Naive thymus-derived CD8-positive, alpha-beta T cell (primary cell): ENCODE measurements at regions not wholly inside any gene's neighbourhood (a gene's known extent, or its start where the extent isn't known, plus 50 kb on each side); places are given as distances from the start of the nearest gene placed in this dataset.

Experiments used
- ATAC-seq, 2 donors: fragments of 150-1000 bp; cut with Tn5 transposase in 1 of 2; sonication (Bioruptor Pico), chemical (Tn5 transposase) in 1 of 2; 1 replicate in 1 of 2; 2 replicates in 1 of 2; pipeline ENCODE4 v1.10.0; 2021; ENCODE audit warnings: mild to moderate bottlenecking in 2 of 2, moderate library complexity in 2 of 2
- POLR2A ChIA-PET: fragments of 350-600 bp; sonication (Branson Sonifier 250); formaldehyde crosslinking; loops from one replicate; lab custom pipeline; 2021; ENCODE audit warnings: antibody characterized with exemption; lab: Charles Lee
- DNase-seq, 10 donors: peaks; one replicate each; pipeline versions ENCODE4 v3.0.0 to v3.0.0-alpha.2; 2020 to 2022
- H3K27ac Mint-ChIP-seq, 10 donors: one replicate each; pipeline ENCODE4 v1.8.0; 2020 to 2022; ENCODE audit warnings: mild to moderate bottlenecking in 10 of 10, mixed read lengths in 10 of 10, moderate library complexity in 4 of 10, inconsistent platforms in 1 of 10
- H3K27me3 Mint-ChIP-seq, 5 donors: one replicate each; pipeline ENCODE4 v1.8.0; 2021 to 2022; ENCODE audit warnings: mixed read lengths in 5 of 5
- H3K36me3 Mint-ChIP-seq, 3 donors: one replicate each; pipeline ENCODE4 v1.8.0; 2020 to 2022; ENCODE audit warnings: mixed read lengths in 3 of 3, mild to moderate bottlenecking in 2 of 3, inconsistent platforms in 1 of 3
- H3K4me1 Mint-ChIP-seq, 4 donors: one replicate each; pipeline ENCODE4 v1.8.0; 2021 to 2022; ENCODE audit warnings: mixed read lengths in 4 of 4
- H3K4me3 Mint-ChIP-seq, 10 donors: one replicate each; pipeline ENCODE4 v1.8.0; 2020 to 2022; ENCODE audit warnings: mild to moderate bottlenecking in 10 of 10, mixed read lengths in 10 of 10, moderate library complexity in 6 of 10, inconsistent platforms in 1 of 10
- H3K9me3 Mint-ChIP-seq, 9 donors: one replicate each; pipeline ENCODE4 v1.8.0; 2020 to 2022; ENCODE audit warnings: mixed read lengths in 9 of 9, mild to moderate bottlenecking in 3 of 9, inconsistent platforms in 1 of 9, moderate library complexity in 1 of 9

DNA sequence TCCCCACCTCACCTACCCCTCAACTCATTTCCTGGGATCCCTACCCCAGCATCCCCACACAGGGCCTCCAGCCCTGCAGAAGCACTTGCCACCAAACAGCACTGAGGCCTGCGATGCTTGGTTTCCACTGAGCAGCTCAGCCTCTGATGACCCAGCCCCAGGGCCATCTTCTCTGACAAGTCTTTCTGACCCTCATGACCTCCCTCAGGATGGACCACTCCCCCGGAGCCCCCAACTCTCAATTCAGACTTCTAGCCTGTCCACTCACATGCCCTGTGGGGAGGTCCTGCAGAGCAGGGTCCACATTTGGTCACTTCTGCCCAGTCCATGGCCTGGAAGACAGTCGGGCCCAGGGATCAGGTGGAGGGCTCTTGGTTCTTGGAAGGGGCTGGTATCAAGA lies 63.4 kb upstream of the SPATA12 start:
- POLR2A ChIA-PET = no interaction called here
- H3K27ac Mint-ChIP-seq = peak overlapping the region in 2 of 10 donors; percentile 48 to 84
- ATAC-seq (no peak), DNase-seq (no peak)
- H3K4me1 Mint-ChIP-seq = peaks cover 0 to 7% (median 3%) of the 10 kb centered on the region in 4 donors
- peaks cover 0 to 2% (median 0%) of the 10 kb centered on the region in 5 donors for H3K27me3 Mint-ChIP-seq
- no peak overlapping the region for H3K4me3 Mint-ChIP-seq
- H3K36me3 Mint-ChIP-seq = no peaks in the 10 kb centered on the region
- peaks cover 0 to 2% (median 0%) of the 10 kb centered on the region in 9 donors for H3K9me3 Mint-ChIP-seq

DNA sequence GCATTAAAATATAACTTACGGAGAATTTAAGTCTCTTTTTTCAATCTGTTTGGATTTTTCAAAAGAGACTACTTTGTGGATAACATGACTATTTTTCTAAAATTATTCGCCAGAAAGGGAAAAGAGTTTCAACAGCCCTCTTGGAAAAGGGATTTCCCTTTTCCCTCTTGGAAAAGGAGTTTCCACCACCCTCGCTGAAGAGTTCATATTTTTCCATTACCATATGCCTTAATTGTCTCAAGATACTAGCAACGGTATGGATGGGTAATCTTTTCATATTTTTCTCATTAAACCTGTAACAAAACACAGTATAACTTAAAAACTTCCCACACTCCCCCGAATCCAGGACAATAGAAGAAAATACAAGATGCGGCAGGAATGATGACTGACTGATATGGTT lies 66.1 kb upstream of the SPATA12 start:
- peak overlapping the region in 1 of 10 donors; percentile 99 for H3K27ac Mint-ChIP-seq
- DNase-seq (no peak), ATAC-seq (no peak)
- peaks cover 0 to 2% (median 0%) of the 10 kb centered on the region in 9 donors for H3K9me3 Mint-ChIP-seq
- H3K4me3 Mint-ChIP-seq = no peak overlapping the region
- H3K36me3 Mint-ChIP-seq = no peaks in the 10 kb centered on the region
- POLR2A ChIA-PET = no interaction called here
- peaks cover 0 to 7% (median 3%) of the 10 kb centered on the region in 4 donors for H3K4me1 Mint-ChIP-seq
- peaks cover 0 to 9% (median 6%) of the 10 kb centered on the region in 5 donors for H3K27me3 Mint-ChIP-seq

DNA sequence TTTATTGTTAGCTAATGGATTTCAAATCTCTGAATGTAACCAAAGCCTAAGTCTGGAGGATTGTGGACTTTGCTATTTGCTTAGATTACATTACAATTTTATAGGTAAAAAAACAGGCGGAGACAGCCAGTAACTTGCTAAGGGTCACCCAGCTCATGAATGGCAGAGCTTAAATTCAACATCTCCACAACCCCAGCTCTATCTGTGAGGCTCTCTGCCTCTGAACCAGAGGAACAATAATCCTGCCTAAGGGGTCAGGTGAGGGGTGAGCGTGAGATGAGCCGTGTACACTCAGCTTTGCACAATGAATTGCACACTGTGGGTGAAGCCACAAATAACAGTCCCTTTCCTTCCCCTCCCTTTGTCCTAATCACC lies 69.8 kb upstream of the SPATA12 start:
- DNase-seq (no peak), ATAC-seq (no peak)
- no peak overlapping the region for H3K4me3 Mint-ChIP-seq
- peaks cover 0 to 2% (median 0%) of the 10 kb centered on the region in 9 donors for H3K9me3 Mint-ChIP-seq
- H3K4me1 Mint-ChIP-seq = peaks cover 12 to 15% (median 14%) of the 10 kb centered on the region in 4 donors
- no peaks in the 10 kb centered on the region for H3K36me3 Mint-ChIP-seq
- H3K27me3 Mint-ChIP-seq = peaks cover 0 to 9% (median 8%) of the 10 kb centered on the region in 5 donors
- H3K27ac Mint-ChIP-seq = no peak overlapping the region
- POLR2A ChIA-PET = interaction anchor here (1.0 to 4.9 kb wide), 2 partner anchors 287 to 308 kb away, joined by 3 to 37 read pairs; no protein-coding TSS in a partner anchor

DNA sequence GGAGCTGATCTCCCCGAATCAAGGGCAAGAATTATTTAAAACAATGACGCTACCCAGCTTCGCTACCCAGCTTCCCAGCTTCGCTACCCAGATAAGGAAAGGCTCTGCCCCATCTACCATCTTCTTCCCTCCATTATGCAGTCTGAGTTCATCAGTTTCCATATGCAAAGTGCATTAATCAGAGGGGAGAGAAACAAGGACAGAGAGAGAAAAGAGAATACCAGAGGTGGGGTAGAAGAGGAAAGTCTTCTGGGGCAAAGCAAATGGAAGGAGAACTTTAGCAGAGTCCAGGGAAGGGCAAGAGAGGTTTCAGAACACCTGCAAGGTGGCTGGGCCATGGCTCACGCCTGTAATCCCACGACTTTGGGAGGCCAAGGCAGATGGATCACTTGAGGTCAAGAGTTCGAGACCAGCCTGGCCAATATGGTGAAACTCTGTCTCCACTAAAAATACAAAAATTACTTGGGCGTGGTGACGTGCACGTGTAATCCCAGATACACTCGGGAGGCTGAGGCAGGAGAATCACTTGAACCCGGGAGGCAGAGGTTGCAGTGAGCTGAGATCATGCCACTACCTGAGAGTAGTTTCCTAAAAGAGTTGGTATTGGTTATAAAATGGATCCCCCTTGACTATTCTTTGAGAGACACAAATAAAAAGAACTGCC lies 70.4 kb upstream of the SPATA12 start:
- Mint-ChIP-seq H3K36me3 (no peaks in the 10 kb centered on the region), H3K9me3 (no peaks in the 10 kb centered on the region), H3K4me1 (peaks cover 11 to 17% (median 13%) of the 10 kb centered on the region in 4 donors), H3K27me3 (peaks cover 0 to 9% (median 6%) of the 10 kb centered on the region in 5 donors), H3K4me3 (no peak overlapping the region), H3K27ac (peak overlapping the region in 1 of 10 donors; percentile 57)
- DNase-seq (no peak), ATAC-seq (no peak)
- POLR2A ChIA-PET = interaction anchor here (1.0 to 4.9 kb wide), 3 partner anchors 190 to 308 kb away, joined by 3 to 37 read pairs (median 21); partner anchors contain the start of gene ARHGEF3

DNA sequence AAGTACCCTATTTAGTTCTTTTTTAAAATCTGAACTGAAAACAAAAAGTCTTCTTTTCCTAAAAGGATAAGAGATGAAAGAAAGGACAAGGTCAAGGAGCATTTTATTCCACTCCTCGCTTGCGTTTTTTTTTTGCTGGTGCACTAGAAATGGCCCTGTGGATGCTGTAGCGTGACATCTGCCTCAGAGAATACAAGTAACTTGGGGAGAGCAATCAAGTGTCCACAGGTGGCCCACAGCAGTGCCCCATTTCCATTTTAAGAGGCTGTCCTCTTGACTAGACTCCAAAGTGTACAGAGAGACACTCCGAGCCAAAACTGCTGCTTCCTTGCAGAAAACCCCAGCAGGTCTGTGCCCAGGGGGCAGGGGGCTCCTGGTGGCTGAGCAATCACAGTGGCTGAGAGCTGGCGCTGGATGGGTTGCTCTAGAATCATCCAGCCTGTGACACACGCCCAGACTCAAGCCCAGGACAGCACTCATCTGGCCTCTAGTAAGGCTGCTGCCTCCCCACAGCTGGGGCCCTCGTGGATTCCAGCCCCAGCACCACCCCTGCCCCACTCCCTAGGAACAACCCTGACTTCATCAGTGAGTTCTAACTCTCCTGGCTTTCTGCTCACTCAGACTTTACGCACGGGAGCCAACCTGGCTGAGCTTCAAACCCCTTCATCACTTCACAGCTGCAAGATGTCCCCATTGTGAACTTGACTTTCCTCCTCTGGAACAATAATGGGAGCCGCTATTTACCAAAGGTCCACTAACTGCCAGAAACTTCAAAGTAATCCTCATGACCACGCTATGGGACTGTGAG lies 71.1 kb upstream of the SPATA12 start:
- Mint-ChIP-seq H3K27ac (peak overlapping the region in 3 of 10 donors; percentile 51 to 75 (median 57)), H3K9me3 (no peaks in the 10 kb centered on the region), H3K4me1 (peaks cover 11 to 17% (median 13%) of the 10 kb centered on the region in 4 donors), H3K36me3 (no peaks in the 10 kb centered on the region), H3K4me3 (peak overlapping the region in 1 of 10 donors; percentile 52), H3K27me3 (peaks cover 0 to 9% (median 6%) of the 10 kb centered on the region in 5 donors)
- ATAC-seq (peak in 1 of 2 donors; percentile 23), DNase-seq (no peak)
- POLR2A ChIA-PET = interaction anchor here (1.1 to 4.9 kb wide), 6 partner anchors 10 to 289 kb away, joined by 3 to 37 read pairs (median 7); partner anchors contain the start of gene ARHGEF3

DNA sequence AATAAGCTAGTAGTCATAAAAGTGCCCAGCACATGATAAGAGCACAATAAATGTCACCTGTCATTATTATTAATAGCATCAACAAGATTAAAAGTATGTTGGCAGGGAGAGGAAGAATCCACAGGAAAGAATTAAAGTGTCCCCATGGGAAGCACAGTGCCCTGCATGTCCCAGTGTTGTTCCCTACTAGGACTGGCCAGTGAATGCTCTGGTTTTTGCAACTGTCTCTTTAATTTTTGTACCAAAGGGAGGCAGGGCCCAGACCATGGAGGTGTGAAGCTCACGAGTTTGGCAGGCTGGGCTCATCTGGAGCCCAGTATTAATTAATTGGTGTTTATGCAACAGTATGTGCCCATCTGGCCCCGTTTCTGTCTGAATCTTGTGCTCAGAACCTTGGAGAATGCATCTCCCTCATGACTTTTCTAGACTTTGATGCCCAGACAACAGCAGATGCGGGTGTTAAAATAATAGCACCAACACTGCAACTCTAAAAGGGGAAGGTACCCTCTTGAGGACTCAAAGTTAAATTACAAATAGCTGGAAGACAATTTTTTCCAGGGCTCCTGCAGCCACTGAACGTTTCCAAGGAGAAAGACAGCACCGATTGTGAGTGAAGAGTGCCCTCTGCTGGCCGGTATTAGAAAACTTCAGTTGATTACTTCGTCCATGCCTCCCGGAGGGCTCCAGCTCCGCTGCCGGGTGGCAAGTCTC lies 71.9 kb upstream of the SPATA12 start:
- DNase-seq (peak; percentile 39 to 82 (median 68)), ATAC-seq (peak; percentile 72 to 87)
- Mint-ChIP-seq H3K27me3 (peaks cover 0 to 9% (median 6%) of the 10 kb centered on the region in 5 donors), H3K4me3 (peak overlapping the region in 1 of 10 donors; percentile 52), H3K4me1 (peaks cover 11 to 17% (median 13%) of the 10 kb centered on the region in 4 donors), H3K36me3 (no peaks in the 10 kb centered on the region), H3K9me3 (no peaks in the 10 kb centered on the region), H3K27ac (peak overlapping the region in 4 of 10 donors; percentile 46 to 75 (median 62))
- POLR2A ChIA-PET = interaction anchor here (1.1 to 4.9 kb wide), 6 partner anchors 11 to 288 kb away, joined by 3 to 37 read pairs (median 7); partner anchors contain the start of gene ARHGEF3

DNA sequence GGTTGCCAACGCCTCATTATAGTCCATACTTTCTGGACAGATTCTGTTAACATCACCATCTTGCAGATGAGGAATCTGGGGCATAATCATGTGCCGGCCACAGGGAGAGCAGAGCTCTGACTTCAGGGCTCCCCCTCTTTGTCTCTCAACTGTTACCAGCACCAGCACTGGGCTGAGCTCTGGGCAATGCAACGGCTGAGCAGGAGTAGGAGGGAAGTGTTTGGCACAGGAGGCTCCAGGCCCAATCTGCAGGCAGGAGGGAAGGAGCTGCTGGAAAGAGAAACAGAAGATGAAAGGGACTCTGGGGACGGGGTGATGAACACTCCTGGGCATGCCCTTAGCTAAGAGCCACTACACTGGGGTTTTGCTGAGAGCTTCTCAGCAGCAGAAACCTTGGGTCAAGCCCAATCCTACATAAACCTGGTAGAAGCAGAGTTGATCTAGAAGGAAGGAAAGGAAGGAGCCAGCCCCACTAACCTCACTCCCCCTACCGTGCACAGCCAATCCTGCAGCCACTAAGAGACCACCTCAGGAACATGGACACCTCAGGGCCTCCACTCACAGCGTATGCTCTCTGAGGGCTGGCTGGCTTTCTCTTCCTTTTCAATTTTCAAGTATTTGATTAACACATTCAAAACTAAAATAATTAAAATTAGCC lies 73.1 kb upstream of the SPATA12 start:
- ATAC-seq (peak; percentile 51 to 55), DNase-seq (no peak)
- H3K9me3 Mint-ChIP-seq = no peaks in the 10 kb centered on the region
- POLR2A ChIA-PET = interaction anchor here (0.6 to 4.9 kb wide), 4 partner anchors 18 to 284 kb away, joined by 3 to 37 read pairs (median 16); partner anchors contain the start of gene ARHGEF3
- no peaks in the 10 kb centered on the region for H3K36me3 Mint-ChIP-seq
- peak overlapping the region in 4 of 10 donors; percentile 7 to 72 (median 42) for H3K27ac Mint-ChIP-seq
- H3K4me3 Mint-ChIP-seq = no peak overlapping the region
- H3K27me3 Mint-ChIP-seq = peaks cover 0 to 9% (median 6%) of the 10 kb centered on the region in 5 donors
- H3K4me1 Mint-ChIP-seq = peaks cover 11 to 17% (median 13%) of the 10 kb centered on the region in 4 donors

DNA sequence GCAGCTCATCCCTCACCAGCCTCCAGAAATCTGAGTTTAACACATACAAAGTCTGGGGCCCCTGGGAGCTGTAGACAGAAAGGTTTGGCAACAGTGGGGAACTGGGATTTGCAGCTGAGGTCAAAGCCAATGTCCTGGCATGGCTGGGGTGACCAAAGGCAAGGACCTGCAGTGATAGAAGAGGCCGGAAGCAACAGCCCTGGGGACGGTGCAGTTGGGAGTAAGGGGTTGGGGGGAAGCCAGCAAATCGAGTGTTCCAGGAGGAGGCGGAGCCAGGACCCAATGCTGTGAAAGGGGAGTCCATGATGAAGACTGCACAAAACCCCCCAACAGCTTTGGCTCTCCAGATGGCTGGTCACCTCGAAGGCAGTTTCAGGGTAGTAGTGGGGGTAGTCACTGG lies 74.1 kb upstream of the SPATA12 start:
- H3K36me3 Mint-ChIP-seq = no peaks in the 10 kb centered on the region
- DNase-seq = no peak
- H3K27ac Mint-ChIP-seq = peak overlapping the region in 4 of 10 donors; percentile 47 to 83 (median 64)

DNA sequence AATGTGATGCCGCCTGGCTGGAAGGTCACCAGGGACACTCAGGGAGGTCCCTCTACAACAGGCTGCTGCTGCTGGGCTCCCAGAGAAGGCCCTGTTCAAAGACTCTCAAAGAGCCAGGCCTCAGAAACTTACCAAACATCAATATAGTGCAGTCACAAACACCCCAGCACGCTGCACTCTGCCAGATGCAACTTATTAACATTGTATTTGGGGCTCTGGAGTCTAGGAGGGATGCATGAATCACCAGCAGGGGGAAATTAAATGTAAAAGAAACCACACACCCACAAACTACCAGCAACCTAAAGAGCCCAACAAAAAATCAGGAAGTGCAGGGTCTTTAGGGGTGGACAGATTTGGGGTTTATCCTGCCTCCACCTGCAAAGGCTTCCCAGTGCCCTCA lies 74.6 kb upstream of the SPATA12 start:
- H3K4me1 Mint-ChIP-seq = peaks cover 11 to 17% (median 13%) of the 10 kb centered on the region in 4 donors
- no peaks in the 10 kb centered on the region for H3K36me3 Mint-ChIP-seq
- H3K9me3 Mint-ChIP-seq = no peaks in the 10 kb centered on the region
- peak in 1 of 2 donors; percentile 39 for ATAC-seq
- DNase-seq = no peak
- peaks cover 0 to 9% (median 6%) of the 10 kb centered on the region in 5 donors for H3K27me3 Mint-ChIP-seq
- POLR2A ChIA-PET = interaction anchor here (4.9 kb wide), 1 partner anchor 283 kb away, joined by 37 read pairs; no protein-coding TSS in a partner anchor
- peak overlapping the region in 7 of 10 donors; percentile 42 to 76 (median 53) for H3K27ac Mint-ChIP-seq
- H3K4me3 Mint-ChIP-seq = no peak overlapping the region

More for the DNA sequence above, 74.1 kb upstream of the SPATA12 start:
- H3K4me3 Mint-ChIP-seq = no peak overlapping the region
- H3K27me3 Mint-ChIP-seq = peaks cover 0 to 9% (median 6%) of the 10 kb centered on the region in 5 donors
- ATAC-seq = no peak
- POLR2A ChIA-PET = interaction anchor here (4.9 kb wide), 1 partner anchor 283 kb away, joined by 37 read pairs; no protein-coding TSS in a partner anchor
- no peaks in the 10 kb centered on the region for H3K9me3 Mint-ChIP-seq
- peaks cover 11 to 17% (median 13%) of the 10 kb centered on the region in 4 donors for H3K4me1 Mint-ChIP-seq

DNA sequence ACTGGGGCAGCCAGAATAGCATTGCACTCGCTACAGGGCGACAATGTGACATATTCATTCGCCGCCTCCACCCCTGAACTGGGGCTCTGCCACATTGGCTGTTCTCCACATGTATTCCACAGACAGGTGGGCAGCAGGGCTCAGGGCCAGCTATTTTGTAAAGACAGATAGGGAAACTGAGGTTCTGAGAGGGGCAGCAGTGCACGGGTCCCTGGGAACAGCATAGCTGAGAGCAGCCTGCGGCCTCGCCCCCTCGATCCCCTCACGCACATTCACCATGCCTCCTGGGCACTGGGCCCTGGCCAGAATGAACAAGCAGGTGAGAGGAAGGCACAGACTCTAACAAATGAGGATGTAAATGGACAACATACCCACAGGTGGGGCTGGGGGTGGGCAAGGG lies 75.0 kb upstream of the SPATA12 start:
- POLR2A ChIA-PET = no interaction called here
- Mint-ChIP-seq H3K27ac (peak overlapping the region in 5 of 10 donors; percentile 11 to 76 (median 53)), H3K36me3 (no peaks in the 10 kb centered on the region), H3K4me1 (peaks cover 11 to 19% (median 14%) of the 10 kb centered on the region in 4 donors), H3K9me3 (no peaks in the 10 kb centered on the region), H3K27me3 (peaks cover 0 to 9% (median 5%) of the 10 kb centered on the region in 5 donors), H3K4me3 (no peak overlapping the region)
- no peak for ATAC-seq
- no peak for DNase-seq

DNA sequence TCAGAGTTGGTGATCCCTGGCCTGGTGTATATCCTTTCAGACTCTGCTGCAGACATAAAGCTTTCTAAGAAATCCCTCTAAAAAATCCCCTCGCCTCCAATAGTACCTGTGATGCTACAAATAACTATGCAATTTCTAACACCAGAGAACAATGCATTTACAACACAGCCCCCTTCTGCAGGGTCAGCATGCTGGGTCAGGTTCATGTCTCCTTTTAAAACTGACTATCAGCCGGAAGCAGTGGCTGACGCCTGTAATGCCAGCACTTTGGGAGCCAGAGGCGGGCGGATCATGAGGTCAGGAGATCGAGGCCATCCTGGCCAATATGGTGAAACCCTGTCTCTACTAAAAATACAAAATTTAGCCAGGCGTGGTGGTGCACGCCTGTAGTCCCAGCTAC lies 77.0 kb upstream of the SPATA12 start:
- peak overlapping the region in 1 of 10 donors; percentile 43 for H3K27ac Mint-ChIP-seq
- no peaks in the 10 kb centered on the region for H3K9me3 Mint-ChIP-seq
- no peak overlapping the region for H3K4me3 Mint-ChIP-seq
- no peaks in the 10 kb centered on the region for H3K27me3 Mint-ChIP-seq
- POLR2A ChIA-PET = no interaction called here
- no peak for DNase-seq
- no peaks in the 10 kb centered on the region for H3K36me3 Mint-ChIP-seq
- ATAC-seq = no peak
- peaks cover 10 to 14% (median 12%) of the 10 kb centered on the region in 4 donors for H3K4me1 Mint-ChIP-seq
